HepG2 (cell line): ENCODE measurements at regions not wholly inside any gene's neighbourhood (a gene's known extent, or its start where the extent isn't known, plus 50 kb on each side); places are given as distances from the start of the nearest gene placed in this dataset.

Experiments used
- AFF4 ChIP-seq: sonication (generic); formaldehyde crosslinking; IDR thresholded peaks from 2 replicates; pipeline ENCODE4 v1.4.0; 2020; ENCODE audit warnings: missing genetic modification reagents
- HDAC2 ChIP-seq: sonication (generic); formaldehyde crosslinking; IDR thresholded peaks from 2 replicates; pipeline ENCODE4 v1.4.0; 2020; ENCODE audit warnings: missing genetic modification reagents
- MTF1 ChIP-seq: sonication (generic); formaldehyde crosslinking; IDR thresholded peaks from 2 replicates; pipeline ENCODE4 v1.5.0; 2020; ENCODE audit warnings: missing genetic modification reagents
- PLSCR1 ChIP-seq: sonication (generic); formaldehyde crosslinking; IDR thresholded peaks from 2 replicates; pipeline ENCODE4 v1.5.0; 2020; ENCODE audit warnings: missing genetic modification reagents, mild to moderate bottlenecking, borderline replicate concordance
- WIZ ChIP-seq: sonication (generic); formaldehyde crosslinking; IDR thresholded peaks from 2 replicates; pipeline ENCODE4 v1.5.1; 2020; ENCODE audit warnings: mild to moderate bottlenecking, missing genetic modification reagents
- ZNF563 ChIP-seq: sonication (generic); formaldehyde crosslinking; IDR thresholded peaks from 2 replicates; pipeline ENCODE4 v1.8.0; 2022; ENCODE audit warnings: mild to moderate bottlenecking, moderate library complexity, missing genetic modification reagents
- ZNF577 ChIP-seq: sonication (generic); formaldehyde crosslinking; IDR thresholded peaks from 2 replicates; pipeline ENCODE4 v1.4.0; 2020; ENCODE audit warnings: mild to moderate bottlenecking, low read depth, missing genetic modification reagents, borderline replicate concordance

DNA sequence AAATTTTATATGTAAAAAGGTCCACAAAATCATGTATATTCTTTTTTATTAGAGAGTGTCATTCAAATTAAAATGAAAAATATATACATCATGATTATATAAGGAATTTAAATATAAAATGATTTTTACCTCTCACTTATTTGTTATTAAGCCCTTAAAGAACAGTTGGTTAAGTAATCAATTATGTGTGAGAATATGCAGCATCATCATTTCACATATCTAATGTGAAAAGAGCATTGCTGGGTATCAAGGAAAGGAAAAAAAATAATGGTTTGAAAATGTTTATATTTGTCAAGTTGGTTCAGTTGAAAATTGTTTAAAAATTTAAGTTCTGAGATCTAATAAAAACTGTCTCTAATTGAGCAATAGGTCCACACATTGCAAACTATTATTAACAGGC lies 363.6 kb upstream of the GRM3 start:
- TF ChIP-seq MTF1 (no peak), PLSCR1 (CRISPR knock-in tag) (no peak), WIZ (no peak), AFF4 (no peak), ZNF563 (CRISPR knock-in tag) (no peak), HDAC2 (CRISPR knock-in tag) (no peak), ZNF577 (CRISPR knock-in tag) (no peak)
